GM19468 (cell line): ENCODE measurements at regions not wholly inside any gene's neighbourhood (a gene's known extent, or its start where the extent isn't known, plus 50 kb on each side); places are given as distances from the start of the nearest gene placed in this dataset.

ENCODE experiments used
- ATAC-seq: cut with Tn5 transposase; IDR thresholded peaks from one replicate; pipeline ENCODE4 v1.9.1; 2021; ENCODE audit warnings: mild to moderate bottlenecking, moderate library complexity, moderate number of reproducible peaks; ENCODE audit not compliant: unreplicated experiment; ENCODE audit errors: extremely low read depth

DNA sequence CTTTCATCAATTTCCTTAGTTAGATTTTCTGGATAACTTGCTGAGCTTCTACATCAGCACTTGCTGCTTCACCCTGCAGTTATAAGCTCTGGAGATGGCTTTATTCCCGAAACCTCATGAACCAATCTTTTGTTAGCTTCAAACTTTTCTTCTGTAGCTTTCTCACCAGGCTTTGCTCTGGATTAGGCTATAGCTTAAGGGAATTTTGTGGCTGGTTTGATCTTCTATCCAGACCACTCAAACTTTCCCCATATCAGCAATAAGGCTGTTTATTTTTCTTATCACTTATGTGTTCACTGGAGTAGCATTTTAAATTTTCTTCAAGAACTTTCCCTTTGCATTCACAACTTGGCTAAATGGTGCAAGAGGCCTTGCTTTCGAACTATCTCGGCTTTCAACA is 1173.5 kb upstream of the NUDT12 start:
- no peak for ATAC-seq

GRCh38 chr5:104734046-104734445 is 1171.5 kb upstream of the NUDT12 start:
- no peak for ATAC-seq

GRCh38 chr5:104733063-104733669 is 1170.6 kb upstream of the NUDT12 start:
- no peak for ATAC-seq

DNA sequence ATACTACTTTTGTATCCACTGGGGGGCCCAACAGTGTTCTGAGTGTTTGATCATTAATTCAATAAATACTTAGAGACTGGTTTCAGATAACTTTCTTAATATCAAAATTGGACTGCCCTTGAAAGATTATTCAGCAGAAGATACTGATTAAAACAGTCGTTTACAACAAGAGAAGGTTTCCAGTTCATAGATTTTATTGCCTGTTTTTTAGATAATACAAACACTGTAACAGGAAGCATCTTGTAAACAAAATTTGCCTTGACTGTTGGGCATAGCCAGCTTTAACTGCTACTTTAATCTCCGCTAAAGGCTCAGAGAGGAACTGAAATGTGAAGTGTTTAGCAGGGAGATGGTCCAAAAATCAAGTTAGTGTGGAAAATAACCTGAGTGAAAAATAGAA is 1168.7 kb upstream of the NUDT12 start:
- no peak for ATAC-seq

DNA sequence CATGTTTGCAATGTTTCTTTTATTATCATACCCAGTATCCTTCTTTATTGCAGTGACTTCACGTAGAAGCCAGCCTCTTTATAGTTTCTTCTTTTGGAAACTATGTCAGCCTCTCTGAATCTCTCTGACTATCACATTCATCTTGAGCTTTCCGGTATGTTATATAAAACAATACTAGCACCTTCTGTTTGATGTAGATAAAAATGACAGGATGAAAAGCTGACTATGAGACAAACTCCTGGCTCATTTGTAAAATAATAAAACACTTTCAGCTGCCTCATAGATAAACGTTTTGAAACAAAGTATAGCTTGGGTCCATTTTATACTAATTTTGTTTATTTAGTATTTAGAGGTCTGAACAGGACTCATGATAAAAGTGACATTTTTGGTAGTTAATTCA is 1145.4 kb upstream of the NUDT12 start:
- no peak for ATAC-seq

GRCh38 chr5:104706600-104706999 is 1144.0 kb upstream of the NUDT12 start:
- ATAC-seq, result no peak

GRCh38 chr5:104702212-104702611 is 1139.6 kb upstream of the NUDT12 start:
- ATAC-seq, result no peak

DNA sequence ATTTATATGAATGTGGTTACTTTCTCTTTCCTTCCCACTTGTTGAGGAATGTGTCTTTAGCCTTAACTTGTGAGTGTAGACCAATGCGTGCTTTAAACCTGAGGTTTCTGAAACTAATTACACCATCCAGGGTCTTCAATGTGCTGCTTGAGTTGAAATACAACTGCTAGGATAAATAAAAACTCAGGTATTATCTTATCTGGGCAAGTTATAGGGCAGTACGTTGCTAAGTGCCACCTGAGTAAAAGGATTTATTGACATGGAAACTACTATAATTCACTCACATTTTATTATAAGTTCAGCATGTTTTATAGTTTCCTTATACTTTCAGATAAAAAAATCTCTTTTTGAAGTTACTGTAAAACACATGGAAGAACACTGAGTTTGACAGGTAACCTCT is 1136.8 kb upstream of the NUDT12 start:
- ATAC-seq, result no peak

DNA sequence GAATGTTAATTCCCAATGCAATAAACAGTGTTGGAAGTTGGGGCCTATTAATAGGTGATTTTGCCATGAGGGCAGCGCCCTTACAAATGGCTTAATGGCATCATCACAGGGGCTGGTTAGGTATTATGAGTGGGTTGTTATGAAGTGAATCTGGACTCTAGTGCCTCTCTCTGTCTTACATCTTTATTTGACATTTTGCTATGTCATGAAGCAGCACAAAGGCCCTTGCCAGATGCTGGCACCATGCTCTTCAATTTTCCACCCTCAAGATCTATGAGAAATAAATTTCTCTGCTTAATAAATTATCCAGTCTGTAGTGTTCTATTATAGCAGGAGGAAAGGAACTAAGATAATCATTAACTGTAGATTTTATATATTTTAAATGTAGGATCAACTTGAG is 1098.7 kb upstream of the NUDT12 start:
- no peak for ATAC-seq

DNA sequence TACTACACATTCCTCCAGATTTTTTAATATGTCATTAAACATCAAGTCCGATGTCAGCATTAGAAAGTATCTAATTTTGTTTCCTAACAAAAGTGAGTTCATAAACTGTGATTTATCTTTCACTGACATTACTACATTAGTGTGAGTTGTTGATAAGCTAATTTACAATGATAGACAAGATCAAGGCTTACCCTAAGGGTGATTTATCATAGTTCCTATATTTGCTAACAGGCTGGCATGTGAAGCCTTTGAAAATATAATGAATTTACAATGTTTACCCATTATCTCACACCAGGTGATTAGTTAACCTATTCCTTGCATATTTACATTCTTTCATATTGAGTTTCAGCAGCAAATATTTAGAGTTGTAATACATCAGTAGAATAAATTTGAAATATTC is 1096.9 kb upstream of the NUDT12 start:
- ATAC-seq, result no peak

DNA sequence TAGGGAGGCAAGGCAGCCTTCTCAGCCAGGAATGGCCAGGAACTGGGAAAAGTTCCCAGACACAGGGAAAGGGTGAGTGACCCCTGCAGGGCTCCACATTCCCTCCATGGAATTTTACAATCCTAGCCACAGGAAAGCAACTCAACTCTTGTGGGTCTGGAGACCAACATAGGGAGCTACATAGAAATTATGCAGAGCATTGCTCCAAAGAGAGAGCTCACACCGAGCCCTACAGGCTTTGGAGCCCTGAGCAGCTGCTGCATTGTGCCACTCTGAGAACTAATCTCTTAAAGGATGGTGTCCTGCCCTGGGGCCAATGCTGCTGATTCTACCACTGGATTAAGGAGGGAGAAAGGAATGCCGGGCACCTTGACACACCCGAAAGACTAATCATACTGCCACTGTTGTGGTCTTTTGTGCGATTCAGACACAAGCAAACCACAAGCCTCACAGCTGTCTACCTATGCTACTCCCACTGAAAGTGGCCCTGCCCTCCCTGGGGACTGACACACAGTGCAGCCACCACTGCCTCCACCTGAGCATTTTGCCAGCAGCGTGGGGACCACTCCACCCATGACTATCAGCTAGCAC is 1089.8 kb upstream of the NUDT12 start:
- ATAC-seq, result no peak

DNA sequence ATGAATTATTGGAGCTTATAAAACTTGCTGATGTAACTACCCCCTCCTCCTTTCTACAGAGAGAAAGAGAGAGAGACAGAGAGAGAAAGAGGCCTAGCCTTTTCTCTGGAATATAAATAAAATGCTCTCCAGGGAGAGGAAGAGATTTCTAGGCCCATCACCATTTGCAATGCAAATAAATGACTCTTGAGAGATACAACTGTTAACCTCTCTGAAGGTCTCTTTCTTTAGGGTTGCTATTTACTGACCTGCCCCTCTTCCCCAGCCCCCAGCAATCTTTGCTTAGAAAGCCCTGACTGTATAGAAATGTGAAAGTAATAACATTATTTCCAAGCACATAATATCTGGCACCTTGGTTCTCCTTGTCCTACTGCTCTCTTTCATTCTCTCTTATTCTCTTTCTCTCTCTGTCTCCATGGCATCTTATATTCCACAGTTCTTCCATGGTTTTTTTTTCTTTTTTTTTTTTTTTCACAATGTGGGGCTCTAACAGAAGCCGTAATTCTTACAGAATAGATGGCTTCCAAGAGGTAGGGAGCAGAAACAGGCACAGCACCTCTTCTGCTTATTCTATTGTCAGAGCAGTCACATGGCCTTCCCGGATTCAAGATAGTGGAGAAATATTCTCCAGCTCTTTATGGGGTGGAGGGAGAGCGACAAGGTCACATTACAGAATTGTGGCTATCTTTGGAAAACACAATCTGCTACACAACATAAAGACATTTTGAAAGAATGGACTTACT is 1087.9 kb upstream of the NUDT12 start:
- ATAC-seq, result no peak

- no peak for ATAC-seq
These were observed 1083.8 kb upstream of the NUDT12 start for GRCh38 chr5:104646416-104646815.

DNA sequence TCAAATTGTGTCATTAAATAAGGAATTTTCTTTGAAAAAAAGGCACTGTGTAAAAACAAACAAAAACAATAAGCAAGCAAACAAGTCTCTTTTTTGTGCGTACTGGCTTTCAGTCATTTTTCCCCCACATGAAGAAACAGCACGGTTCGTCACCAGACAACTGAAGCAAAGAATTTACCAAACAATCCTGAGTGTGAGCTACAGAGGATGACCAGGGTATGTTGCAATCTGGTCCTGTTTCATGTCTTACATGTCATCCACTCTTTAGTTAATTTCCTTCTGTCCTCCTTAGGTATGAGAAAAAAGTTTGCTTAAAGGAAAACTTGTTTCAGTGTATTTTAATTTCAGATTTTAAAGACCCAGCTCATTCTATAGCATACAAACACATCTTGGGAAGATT is 1080.7 kb upstream of the NUDT12 start:
- no peak for ATAC-seq

- ATAC-seq, result no peak
These were observed 1072.6 kb upstream of the NUDT12 start for GRCh38 chr5:104635227-104635626.

- no peak for ATAC-seq
These were observed 1066.3 kb upstream of the NUDT12 start for GRCh38 chr5:104628911-104629310.

GRCh38 chr5:104626122-104626521 is 1063.5 kb upstream of the NUDT12 start:
- no peak for ATAC-seq

DNA sequence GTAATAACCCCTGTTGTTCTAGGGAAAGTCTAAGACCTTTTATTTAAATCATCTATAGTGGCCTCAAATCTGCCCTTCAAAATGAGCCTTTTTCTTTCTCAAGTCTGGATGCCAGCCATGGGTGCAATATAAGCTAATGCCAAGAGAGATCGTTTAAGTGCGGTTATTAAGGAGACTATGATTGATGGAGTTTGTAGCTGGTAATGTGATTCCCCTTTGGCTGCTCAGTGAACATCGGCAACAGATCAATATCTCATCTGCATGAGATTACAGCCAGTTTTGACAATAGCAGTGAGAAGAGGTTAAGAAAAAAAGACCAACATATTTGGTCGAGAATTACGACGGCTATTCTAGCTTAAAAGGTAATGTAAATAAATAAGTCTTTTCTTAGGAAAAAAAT is 1049.4 kb upstream of the NUDT12 start:
- ATAC-seq, result no peak

- no peak for ATAC-seq
These were observed 1048.7 kb upstream of the NUDT12 start for GRCh38 chr5:104611135-104611767.

- ATAC-seq, result no peak
These were observed 1043.8 kb upstream of the NUDT12 start for GRCh38 chr5:104606258-104606829.

DNA sequence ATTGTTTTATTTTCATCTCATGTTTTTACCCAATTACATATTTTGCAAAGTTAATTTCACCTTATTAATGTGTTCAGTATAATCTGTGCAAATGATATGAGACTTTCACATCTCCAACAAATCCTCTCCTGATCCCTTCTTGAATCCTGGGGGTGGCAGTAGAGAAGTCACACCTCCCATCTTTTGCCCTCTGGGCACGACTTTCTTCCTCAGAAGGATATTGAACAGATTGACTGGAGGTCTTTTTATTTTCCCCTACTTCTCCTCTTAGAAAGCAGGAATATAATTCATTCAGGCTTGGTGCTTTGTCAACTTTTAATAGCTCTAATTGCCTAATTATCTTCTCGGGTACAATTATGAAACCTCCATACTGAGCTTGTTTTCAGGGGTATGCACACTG is 1037.1 kb upstream of the NUDT12 start:
- no peak for ATAC-seq
